OCI-LY3 (cell line): ENCODE measurements at regions not wholly inside any gene's neighbourhood (a gene's known extent, or its start where the extent isn't known, plus 50 kb on each side); places are given as distances from the start of the nearest gene placed in this dataset.

Experiments
- CTCF ChIP-seq: fragments of 200-600, 300-600 bp; sonication (generic); IDR thresholded peaks from 2 replicates; pipeline ENCODE4 v1.5.1; 2014; ENCODE audit warnings: antibody characterized with exemption, low read length, low read depth
- EZH2phosphoT487 ChIP-seq: fragments of 200-600 bp; shearing (Covaris generic); IDR thresholded peaks from 2 replicates; pipeline ENCODE4 v1.6.1; 2018; ENCODE audit warnings: antibody characterized with exemption, mixed run types, low read depth

- TF ChIP-seq CTCF (no peak), EZH2phosphoT487 (no peak)
Observed at GRCh38 chr14:41225433-41225832, 381.2 kb upstream of the LRFN5 start.
